A549 (cell line): ENCODE measurements at regions not wholly inside any gene's neighbourhood (a gene's known extent, or its start where the extent isn't known, plus 50 kb on each side); places are given as distances from the start of the nearest gene placed in this dataset.

Experiments
- ATAC-seq, 2 experiments: fragments of 200-7000 bp in 1 of 2; fragments of >200 bp in 1 of 2; cut with Nextera tagmentation in 1 of 2; cut with Tn5 transposase in 1 of 2; 3 replicates each; pipeline versions ENCODE4 v1.8.0 to v1.9.1; 2018 to 2020; ENCODE audit warnings: mild to moderate bottlenecking in 1 of 2, moderate library complexity in 1 of 2
- CTCF ChIA-PET: fragments of 300-600 bp; sonication (Branson Sonifier 250); formaldehyde crosslinking; extraction: SDS; loops from one replicate; lab custom pipeline; 2021; ENCODE audit warnings: antibody characterized with exemption, inconsistent platforms; lab: Yijun Ruan, JAX
- POLR2A ChIA-PET: fragments of 350-600 bp; formaldehyde crosslinking; extraction: SDS; loops from one replicate; lab custom pipeline; 2021; ENCODE audit warnings: antibody characterized with exemption, inconsistent platforms; lab: Yijun Ruan, JAX
- DNase-seq, 2 experiments: peaks; one replicate each; pipeline versions ENCODE4 v3.0.0 to v3.0.0-alpha.2; 2011 to 2016; ENCODE audit warnings: low read depth in 1 of 2, low spot score in 1 of 2
- FAIRE-seq: peaks from 2 replicates; lab custom pipeline; 2011; peaks lifted over from hg19 to GRCh38; lab: Jason Lieb, UNC
- H3K27ac ChIP-seq, 2 experiments: fragments of >200 bp; sonication (Bioruptor Twin); formaldehyde crosslinking; 3 replicates each; pipeline ENCODE4 v1.5.1; 2016 to 2017
- H3K4me1 ChIP-seq: fragments of >200 bp; sonication (Bioruptor Twin); formaldehyde crosslinking; 3 replicates; pipeline ENCODE4 v1.6.1; 2016
- H3K4me2 ChIP-seq: fragments of >200 bp; sonication (Bioruptor Twin); formaldehyde crosslinking; 3 replicates; pipeline ENCODE4 v1.6.1; 2016
- H3K4me3 ChIP-seq: fragments of >200 bp; sonication (Bioruptor Twin); formaldehyde crosslinking; 3 replicates; pipeline ENCODE4 v1.5.1; 2016
- H3K9me3 ChIP-seq: fragments of >200 bp; sonication (Bioruptor Twin); formaldehyde crosslinking; 3 replicates; pipeline ENCODE4 v1.6.1; 2016
- BHLHE40 ChIP-seq: IDR thresholded peaks from 2 replicates; pipeline ENCODE4 v1.6.1; 2012; ENCODE audit warnings: low read depth, low read length, inconsistent platforms
- CBX8 ChIP-seq: fragments of 200-600 bp; sonication (generic); IDR thresholded peaks from 2 replicates; pipeline ENCODE4 v1.6.1; 2016
- CHD4 ChIP-seq: fragments of 200-600 bp; sonication (generic); IDR thresholded peaks from 2 replicates; pipeline ENCODE4 v1.6.1; 2016; ENCODE audit warnings: antibody characterized with exemption, mild to moderate bottlenecking, borderline replicate concordance
- CTCF ChIP-seq: fragments of >200 bp; sonication (Bioruptor Twin); formaldehyde crosslinking; IDR thresholded peaks from 3 replicates; pipeline ENCODE4 v1.5.1; 2016
- EHMT2 ChIP-seq: fragments of 200-600 bp; sonication (generic); IDR thresholded peaks from 2 replicates; pipeline ENCODE4 v1.6.1; 2016; ENCODE audit warnings: antibody characterized with exemption, low read depth, mild to moderate bottlenecking, moderate library complexity
- ESRRA ChIP-seq: fragments of 150-350 bp; IDR thresholded peaks from 2 replicates; pipeline ENCODE4 v1.6.1; 2014; ENCODE audit warnings: mild to moderate bottlenecking, low read length, borderline replicate concordance
- HDAC2 ChIP-seq: fragments of 200-600 bp; sonication (generic); IDR thresholded peaks from 2 replicates; pipeline ENCODE4 v1.6.1; 2016
- HEYL ChIP-seq: fragments of 250-450 bp; sonication (Bioruptor Pico); IDR thresholded peaks from 2 replicates; pipeline ENCODE4 v1.8.0; 2021; ENCODE audit warnings: mild to moderate bottlenecking, moderate library complexity
- HOXB13 ChIP-seq: fragments of 250-450 bp; sonication (Bioruptor Pico); IDR thresholded peaks from 2 replicates; pipeline ENCODE4 v1.5.0; 2020; ENCODE audit warnings: low read depth, mild to moderate bottlenecking, moderate library complexity
- JUN ChIP-seq, 2 experiments: fragments of >200 bp; sonication (Bioruptor Twin); formaldehyde crosslinking; IDR thresholded peaks; 2 replicates in 1 of 2; 3 replicates in 1 of 2; pipeline ENCODE4 v1.6.1; 2016 to 2017
- KDM1A ChIP-seq: fragments of 200-600 bp; sonication (generic); IDR thresholded peaks from 2 replicates; pipeline ENCODE4 v1.6.1; 2016; ENCODE audit warnings: low read depth, mild to moderate bottlenecking
- KDM5A ChIP-seq: fragments of 200-600 bp; sonication (generic); IDR thresholded peaks from 2 replicates; pipeline ENCODE4 v1.6.1; 2016; ENCODE audit warnings: antibody characterized with exemption, mild to moderate bottlenecking
- MYC ChIP-seq: IDR thresholded peaks from 2 replicates; pipeline ENCODE4 v1.6.1; 2012; ENCODE audit warnings: mild to moderate bottlenecking, inconsistent platforms, low read length, improper control_type of control experiment, borderline replicate concordance
- POLR2AphosphoS2 ChIP-seq: conservative IDR thresholded peaks from 2 replicates; pipeline ENCODE4 v1.6.1; 2012; ENCODE audit warnings: low read length, improper control_type of control experiment, inconsistent platforms
- RCOR1 ChIP-seq: fragments of 150-350 bp; IDR thresholded peaks from 2 replicates; pipeline ENCODE4 v1.6.1; 2014; ENCODE audit warnings: antibody characterized with exemption, low read length, low read depth
- REST ChIP-seq: fragments of 200-600 bp; sonication (generic); IDR thresholded peaks from 2 replicates; pipeline ENCODE4 v1.6.1; 2016; ENCODE audit warnings: antibody characterized with exemption, mild to moderate bottlenecking, moderate library complexity
- TFCP2L1 ChIP-seq: fragments of 250-450 bp; sonication (Bioruptor Pico); IDR thresholded peaks from 2 replicates; pipeline ENCODE4 v1.5.0; 2021; ENCODE audit warnings: mild to moderate bottlenecking
- USF2 ChIP-seq: fragments of 450-650 bp; IDR thresholded peaks from 2 replicates; pipeline ENCODE4 v1.6.1; 2014; ENCODE audit warnings: antibody characterized with exemption
- ZC3H11A ChIP-seq: fragments of 450-650 bp; IDR thresholded peaks from 2 replicates; pipeline ENCODE4 v1.6.1; 2014; ENCODE audit warnings: antibody characterized with exemption, mild to moderate bottlenecking
- ZFP36 ChIP-seq: fragments of 450-650 bp; IDR thresholded peaks from 2 replicates; pipeline ENCODE4 v1.6.1; 2014; ENCODE audit warnings: borderline replicate concordance; ENCODE audit not compliant: partially characterized antibody
- WGBS: methylation state at CpG from one replicate; pipeline ENCODE4 v1.1.6; 2017; ENCODE audit errors: missing lambda C conversion rate; 5-methylcytosine and 5-hydroxymethylcytosine counted together
- TF ChIP-seq, protein P1 (sequence below): IDR thresholded peaks from 2 replicates; pipeline ENCODE4 v1.6.1; 2012
- TF ChIP-seq, protein P2 (sequence below): fragments of >200 bp; sonication (Bioruptor Twin); formaldehyde crosslinking; IDR thresholded peaks from 3 replicates; pipeline ENCODE4 v1.6.1; 2016

GRCh38 chr4:64216741-64217140 is 192.5 kb downstream of the TECRL start:
- DNase-seq (no peak), ATAC-seq (no peak), FAIRE-seq (no peak)
- no peak overlapping the region for H3K4me2 ChIP-seq
- no peaks in the 10 kb centered on the region for H3K4me1 ChIP-seq
- POLR2A ChIA-PET: no interaction called here
- TF ChIP-seq HEYL (CRISPR knock-in tag) (no peak), CTCF (no peak), ZC3H11A (no peak), KDM1A (no peak), POLR2AphosphoS2 (no peak), CHD4 (no peak), HDAC2 (no peak), ESRRA (no peak), USF2 (no peak), BHLHE40 (no peak), MYC (no peak), RCOR1 (no peak), CBX8 (no peak)
- TF ChIP-seq, protein P1, sequence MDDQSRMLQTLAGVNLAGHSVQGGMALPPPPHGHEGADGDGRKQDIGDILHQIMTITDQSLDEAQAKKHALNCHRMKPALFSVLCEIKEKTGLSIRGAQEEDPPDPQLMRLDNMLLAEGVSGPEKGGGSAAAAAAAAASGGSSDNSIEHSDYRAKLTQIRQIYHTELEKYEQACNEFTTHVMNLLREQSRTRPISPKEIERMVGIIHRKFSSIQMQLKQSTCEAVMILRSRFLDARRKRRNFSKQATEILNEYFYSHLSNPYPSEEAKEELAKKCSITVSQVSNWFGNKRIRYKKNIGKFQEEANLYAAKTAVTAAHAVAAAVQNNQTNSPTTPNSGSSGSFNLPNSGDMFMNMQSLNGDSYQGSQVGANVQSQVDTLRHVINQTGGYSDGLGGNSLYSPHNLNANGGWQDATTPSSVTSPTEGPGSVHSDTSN: no peak
- no peak overlapping the region for H3K27ac ChIP-seq
- H3K4me3 ChIP-seq: no peak overlapping the region
- CTCF ChIA-PET: no interaction called here
- H3K9me3 ChIP-seq: no peaks in the 10 kb centered on the region
- WGBS: 10% methylated on average over 1 of the region's 1 CpG

GRCh38 chr4:64205376-64205775 is 203.9 kb downstream of the TECRL start:
- TF ChIP-seq HOXB13 (CRISPR knock-in tag) (no peak), REST (no peak)
- POLR2A ChIA-PET: no interaction called here
- CTCF ChIA-PET: no interaction called here
- Histone ChIP-seq H3K4me3 (no peak overlapping the region), H3K4me1 (no peaks in the 10 kb centered on the region), H3K4me2 (no peak overlapping the region), H3K27ac (no peak overlapping the region), H3K9me3 (no peaks in the 10 kb centered on the region)
- 0% methylated on average over 3 of the region's 3 CpGs for WGBS
- no peak for FAIRE-seq
- no peak for ATAC-seq
- no peak for DNase-seq

DNA sequence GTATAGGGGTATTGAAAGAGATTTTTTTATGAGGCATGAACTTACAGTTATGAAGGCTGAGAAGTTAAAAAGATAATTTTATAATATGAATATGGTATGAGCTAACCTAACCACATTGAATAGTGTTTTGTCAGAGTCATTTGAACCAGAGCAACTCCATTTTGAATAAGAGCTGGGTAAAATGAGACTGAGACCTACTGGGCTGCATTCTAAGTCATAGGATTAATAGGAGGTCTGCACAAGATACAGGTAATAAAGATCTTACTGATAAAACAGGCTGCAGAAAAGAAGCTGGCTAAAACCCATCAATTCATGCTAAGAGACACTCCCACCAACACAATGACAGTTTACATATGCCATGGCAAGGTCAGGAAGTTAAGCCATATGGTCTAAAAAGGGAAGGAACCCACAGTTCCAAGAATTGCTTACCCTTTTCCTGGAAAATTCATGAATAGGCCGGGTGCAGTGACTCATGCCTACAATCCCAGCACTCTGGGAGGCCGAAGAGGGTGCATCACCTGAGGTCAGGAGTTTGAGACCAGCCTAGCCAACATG is 209.2 kb downstream of the TECRL start:
- POLR2A ChIA-PET: no interaction called here

More for the DNA sequence above, 209.2 kb downstream of the TECRL start:
- no peaks in the 10 kb centered on the region for H3K9me3 ChIP-seq
- no peak for DNase-seq
- TF ChIP-seq KDM5A (no peak), HEYL (CRISPR knock-in tag) (no peak), JUN (IDR thresholded peaks at IDR 0.05) (no peak), MYC (no peak), ZFP36 (no peak), RCOR1 (no peak), TFCP2L1 (CRISPR knock-in tag) (no peak), EHMT2 (no peak)
- TF ChIP-seq, protein P2, sequence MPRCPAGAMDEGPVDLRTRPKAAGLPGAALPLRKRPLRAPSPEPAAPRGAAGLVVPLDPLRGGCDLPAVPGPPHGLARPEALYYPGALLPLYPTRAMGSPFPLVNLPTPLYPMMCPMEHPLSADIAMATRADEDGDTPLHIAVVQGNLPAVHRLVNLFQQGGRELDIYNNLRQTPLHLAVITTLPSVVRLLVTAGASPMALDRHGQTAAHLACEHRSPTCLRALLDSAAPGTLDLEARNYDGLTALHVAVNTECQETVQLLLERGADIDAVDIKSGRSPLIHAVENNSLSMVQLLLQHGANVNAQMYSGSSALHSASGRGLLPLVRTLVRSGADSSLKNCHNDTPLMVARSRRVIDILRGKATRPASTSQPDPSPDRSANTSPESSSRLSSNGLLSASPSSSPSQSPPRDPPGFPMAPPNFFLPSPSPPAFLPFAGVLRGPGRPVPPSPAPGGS: no peak
- TF ChIP-seq, protein P1: no peak
- H3K4me2 ChIP-seq: no peak overlapping the region
- FAIRE-seq: no peak
- no peaks in the 10 kb centered on the region for H3K4me1 ChIP-seq
- ATAC-seq: no peak
- no peak overlapping the region for H3K27ac ChIP-seq
- 17% methylated on average over 2 of the region's 2 CpGs for WGBS
- H3K4me3 ChIP-seq: no peak overlapping the region
- CTCF ChIA-PET: no interaction called here
